Breast epithelium (tissue), 4 donors: ENCODE measurements at regions not wholly inside any gene's neighbourhood (a gene's known extent, or its start where the extent isn't known, plus 50 kb on each side); places are given as distances from the start of the nearest gene placed in this dataset.

ENCODE experiments used
- DNase-seq, 2 donors: peaks; one replicate each; pipeline ENCODE4 v3.0.0-alpha.2; 2019; ENCODE audit warnings: low spot score in 2 of 2
- H3K27ac ChIP-seq, 2 donors: fragments of 200-600 bp; sonication (generic) in 1 of 2; one replicate each; pipeline ENCODE4 v1.5.1; 2016 to 2019; ENCODE audit warnings: mild to moderate bottlenecking in 1 of 2
- H3K27me3 ChIP-seq, 2 donors: fragments of 200-600 bp; sonication (generic) in 1 of 2; one replicate each; pipeline versions ENCODE4 v1.5.1 to v1.6.0; 2017 to 2019; ENCODE audit warnings: control low read depth in 1 of 2, mild to moderate bottlenecking in 1 of 2
- H3K36me3 ChIP-seq: fragments of 200-600 bp; one replicate; pipeline ENCODE4 v1.5.1; 2019
- H3K4me1 ChIP-seq, 2 donors: fragments of 200-600 bp; sonication (generic); one replicate each; pipeline ENCODE4 v1.5.1; 2016 to 2019; ENCODE audit warnings: control low read depth in 1 of 2
- H3K4me3 ChIP-seq, 3 donors: fragments of 200-600 bp; sonication (generic); 1 replicate in 2 of 3; 2 replicates in 1 of 3; pipeline ENCODE4 v1.5.1; 2016 to 2019; ENCODE audit warnings: mild to moderate bottlenecking in 3 of 3, moderate library complexity in 2 of 3
- H3K9me3 ChIP-seq, 2 donors: fragments of 200-600 bp; sonication (generic) in 1 of 2; one replicate each; pipeline ENCODE4 v1.5.1; 2016 to 2019; ENCODE audit warnings: control low read depth in 1 of 2
- CTCF ChIP-seq, 3 donors: fragments of 450-650 bp; IDR thresholded peaks; one replicate each; pipeline ENCODE4 v1.5.1; 2016 to 2017; ENCODE audit warnings: antibody characterized with exemption in 3 of 3, mild to moderate bottlenecking in 3 of 3, moderate library complexity in 3 of 3
- POLR2A ChIP-seq: fragments of 450-650 bp; IDR thresholded peaks from one replicate; pipeline ENCODE4 v1.6.1; 2016; ENCODE audit warnings: antibody characterized with exemption, mild to moderate bottlenecking, moderate library complexity
- POLR2AphosphoS5 ChIP-seq, 3 donors: sonication (generic); formaldehyde crosslinking; IDR thresholded peaks; one replicate each; pipeline ENCODE4 v1.6.1; 2017; ENCODE audit warnings: antibody characterized with exemption in 3 of 3
- intact Hi-C: fragments of 100-400 bp; cut with DNase I; formaldehyde crosslinking; loops from one replicate; pipeline ENCODE4 v1.15.1; 2023; ENCODE audit warnings: low total_unique reads

- H3K27me3 ChIP-seq = no peaks in the 10 kb centered on the region
- no peaks in the 10 kb centered on the region for H3K9me3 ChIP-seq
- H3K4me1 ChIP-seq = no peaks in the 10 kb centered on the region
- DNase-seq = no peak
- intact Hi-C loops = no loop called here
- H3K4me3 ChIP-seq = no peak overlapping the region
- H3K27ac ChIP-seq = no peak overlapping the region
- no peak for TF ChIP-seq POLR2A
- no peak for TF ChIP-seq CTCF (IDR thresholded peaks at IDR 0.05)
- TF ChIP-seq POLR2AphosphoS5 (IDR thresholded peaks at IDR 0.05) = no peak
- no peaks in the 10 kb centered on the region for H3K36me3 ChIP-seq
Observed at GRCh38 chr1:87568911-87569310, 240.2 kb downstream of the LMO4 start.

DNA sequence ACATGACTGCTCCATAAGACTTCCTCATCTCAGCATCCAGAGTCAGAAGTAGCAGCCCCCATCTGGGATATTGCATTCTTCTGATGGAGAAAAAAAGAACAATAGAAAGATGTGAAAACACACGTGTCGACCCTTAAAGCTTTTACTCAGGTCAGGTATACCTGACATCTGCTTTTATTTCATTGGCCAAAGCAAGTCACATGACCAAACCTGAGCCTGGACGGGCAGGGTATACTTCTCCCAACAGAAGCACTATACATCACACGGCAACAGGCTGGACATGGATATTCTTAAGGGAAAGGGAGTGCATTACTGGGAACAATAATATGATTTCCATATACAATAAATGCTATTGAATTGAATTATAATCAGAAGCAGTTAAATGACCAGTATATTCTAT, 243.3 kb downstream of the LMO4 start:
- H3K27me3 ChIP-seq = no peaks in the 10 kb centered on the region
- H3K9me3 ChIP-seq = no peaks in the 10 kb centered on the region
- no peak overlapping the region for H3K27ac ChIP-seq
- intact Hi-C loops = no loop called here
- DNase-seq = no peak
- no peaks in the 10 kb centered on the region for H3K4me1 ChIP-seq
- H3K4me3 ChIP-seq = no peak overlapping the region
- no peaks in the 10 kb centered on the region for H3K36me3 ChIP-seq
- TF ChIP-seq POLR2AphosphoS5 (IDR thresholded peaks at IDR 0.05) = no peak
- no peak for TF ChIP-seq POLR2A
- TF ChIP-seq CTCF (IDR thresholded peaks at IDR 0.05) = no peak

DNA sequence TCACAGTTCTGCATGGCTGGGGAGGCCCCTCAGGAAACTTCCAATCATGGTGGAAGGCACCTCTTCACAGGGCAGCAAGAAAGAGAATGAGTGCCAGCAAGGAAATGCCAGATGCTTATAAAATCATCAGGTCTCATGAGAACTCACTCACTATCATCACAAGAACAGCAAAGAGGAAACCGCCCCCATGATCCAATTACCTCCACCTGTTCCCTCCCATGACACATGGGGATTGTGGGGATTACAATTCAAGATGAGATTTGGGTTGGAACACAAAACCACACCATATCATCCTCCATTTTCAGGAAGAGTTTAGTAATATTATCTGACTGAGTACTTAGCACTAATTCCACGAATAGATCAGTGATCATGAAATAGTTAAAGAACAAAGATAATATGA, 244.2 kb downstream of the LMO4 start:
- H3K9me3 ChIP-seq = no peaks in the 10 kb centered on the region
- no peaks in the 10 kb centered on the region for H3K4me1 ChIP-seq
- H3K36me3 ChIP-seq = no peaks in the 10 kb centered on the region
- no peak overlapping the region for H3K4me3 ChIP-seq
- H3K27me3 ChIP-seq = no peaks in the 10 kb centered on the region
- no peak for TF ChIP-seq CTCF (IDR thresholded peaks at IDR 0.05)
- intact Hi-C loops = no loop called here
- DNase-seq = no peak
- no peak overlapping the region for H3K27ac ChIP-seq

DNA sequence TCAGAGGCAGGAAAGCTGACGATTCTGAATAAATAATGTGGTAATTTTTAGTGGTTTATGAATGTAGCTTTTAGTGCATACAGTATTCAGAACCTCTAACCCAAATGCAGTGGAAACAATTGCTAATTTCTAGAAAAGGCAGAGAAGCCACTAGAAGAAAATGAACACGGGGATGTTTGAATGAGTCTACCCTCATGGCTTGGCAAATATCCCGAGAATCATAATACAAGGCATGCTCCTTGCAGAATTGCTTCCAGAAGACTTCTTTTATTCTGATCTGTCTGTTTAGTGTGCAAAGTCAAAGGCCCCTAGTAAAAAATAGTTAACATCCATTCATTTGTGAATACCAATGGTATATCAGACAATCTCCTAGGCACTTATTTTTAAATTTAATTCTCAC, 246.8 kb downstream of the LMO4 start:
- no peak for DNase-seq
- H3K9me3 ChIP-seq = no peaks in the 10 kb centered on the region

GRCh38 chr1:87578464-87578863, 249.8 kb downstream of the LMO4 start:
- no peaks in the 10 kb centered on the region for H3K36me3 ChIP-seq
- no peaks in the 10 kb centered on the region for H3K4me1 ChIP-seq
- no peak overlapping the region for H3K27ac ChIP-seq
- no peak for TF ChIP-seq CTCF (IDR thresholded peaks at IDR 0.05)
- no peak for TF ChIP-seq POLR2AphosphoS5 (IDR thresholded peaks at IDR 0.05)
- no peak for TF ChIP-seq POLR2A
- H3K9me3 ChIP-seq = no peaks in the 10 kb centered on the region
- H3K27me3 ChIP-seq = no peaks in the 10 kb centered on the region
- intact Hi-C loops = no loop called here
- DNase-seq = no peak
- no peak overlapping the region for H3K4me3 ChIP-seq

More for the DNA sequence above, 246.8 kb downstream of the LMO4 start:
- H3K4me1 ChIP-seq = no peaks in the 10 kb centered on the region
- TF ChIP-seq POLR2AphosphoS5 (IDR thresholded peaks at IDR 0.05) (no peak), CTCF (IDR thresholded peaks at IDR 0.05) (no peak), POLR2A (no peak)
- intact Hi-C loops = no loop called here
- H3K36me3 ChIP-seq = no peaks in the 10 kb centered on the region
- H3K4me3 ChIP-seq = no peak overlapping the region
- no peak overlapping the region for H3K27ac ChIP-seq
- no peaks in the 10 kb centered on the region for H3K27me3 ChIP-seq
